ENCODE measurements at regions not wholly inside any gene's neighbourhood (a gene's known extent, or its start where the extent isn't known, plus 50 kb on each side); places are given as distances from the start of the nearest gene placed in this dataset.

DNA sequence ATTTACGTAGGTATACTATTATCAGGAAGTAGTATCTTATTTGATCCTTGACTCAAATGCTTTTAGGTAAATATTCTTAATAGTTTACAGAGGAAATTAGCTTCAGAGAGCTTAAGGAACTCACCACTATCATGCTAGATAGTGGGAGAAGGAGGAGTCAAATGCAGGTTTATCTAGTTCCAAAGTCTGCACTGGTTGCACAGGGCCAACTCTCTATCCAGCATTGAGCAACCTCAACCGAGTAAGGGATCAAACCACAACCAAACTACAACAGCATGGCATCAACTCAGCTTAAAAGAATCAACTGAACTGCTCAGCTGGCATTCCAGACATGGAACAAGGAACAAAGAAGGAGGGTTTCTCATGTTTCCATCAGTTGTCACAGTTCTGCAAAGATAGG lies 306.0 kb downstream of the MAF start:
- DNase-seq: no peak

DNA sequence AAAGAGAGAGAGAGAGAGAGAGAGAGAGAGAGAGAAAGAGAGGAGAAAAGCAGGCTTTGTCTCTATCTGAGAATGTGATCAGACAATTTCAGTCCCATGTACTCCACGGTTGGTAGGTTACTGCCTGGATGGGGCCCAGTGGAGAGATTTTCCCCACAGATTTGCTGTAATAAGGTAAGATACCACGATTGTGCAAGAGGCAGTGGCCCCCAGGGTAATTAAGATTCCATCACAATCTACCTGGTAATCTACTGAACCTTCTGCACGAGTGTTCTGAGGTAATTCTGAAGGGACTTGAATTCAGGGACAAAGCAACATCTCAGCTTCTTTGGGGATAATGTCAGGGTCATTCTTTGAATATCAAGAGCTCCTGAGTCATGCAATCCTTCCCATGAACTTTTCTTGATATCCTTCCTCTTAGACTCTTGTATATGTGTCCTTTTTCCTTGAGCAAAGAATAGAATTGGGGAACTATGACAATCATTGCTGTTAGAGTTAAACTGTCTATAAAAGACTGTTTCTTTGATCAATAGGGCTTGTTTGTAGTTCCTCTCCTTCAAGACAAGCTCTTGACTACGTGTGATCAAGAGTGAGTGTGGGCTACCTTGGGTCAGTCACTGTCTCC lies 306.6 kb downstream of the MAF start:
- no peak for DNase-seq

DNA sequence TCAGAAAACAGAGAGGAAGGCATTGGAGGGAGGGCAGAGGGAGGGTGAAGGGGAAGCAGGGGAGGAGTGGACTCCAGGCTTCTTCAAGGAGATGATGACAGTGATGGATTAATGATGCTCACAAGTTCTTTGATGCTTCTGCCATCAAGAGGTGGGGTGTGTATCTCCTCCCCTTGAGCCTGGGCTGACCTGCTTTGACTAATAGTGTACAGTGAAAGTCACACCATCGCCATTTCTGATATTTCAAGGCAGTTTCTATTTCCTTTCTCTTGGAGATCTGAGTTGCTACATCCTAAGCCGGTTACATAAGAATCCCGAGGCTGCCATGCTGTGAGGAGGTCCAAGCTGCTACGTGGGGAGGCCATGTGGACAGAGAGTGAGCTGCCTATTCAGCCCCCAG lies 312.5 kb downstream of the MAF start:
- DNase-seq: no peak

DNA sequence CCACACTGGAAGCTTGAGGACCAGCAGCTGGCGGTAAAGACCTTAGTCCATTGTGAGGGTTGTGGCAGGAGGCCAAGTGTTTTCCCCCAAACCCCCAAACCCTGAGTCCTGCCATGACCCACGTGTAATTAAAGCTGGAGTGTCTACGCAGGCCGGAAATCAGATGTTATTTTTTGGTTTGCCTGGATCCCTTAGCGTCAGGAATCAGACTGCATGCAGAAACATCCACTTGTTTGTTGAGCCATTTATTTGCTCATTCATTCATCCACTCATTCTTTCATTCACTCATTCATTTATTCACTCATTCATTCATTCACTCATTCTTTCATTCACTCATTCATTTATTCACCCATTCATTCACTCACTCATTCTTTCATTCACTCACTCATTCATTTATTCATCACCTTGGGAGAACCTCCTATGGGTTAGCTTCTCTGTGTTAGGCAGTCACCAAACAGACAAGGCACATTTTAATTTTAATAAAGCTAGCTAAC lies 313.1 kb downstream of the MAF start:
- DNase-seq: no peak

DNA sequence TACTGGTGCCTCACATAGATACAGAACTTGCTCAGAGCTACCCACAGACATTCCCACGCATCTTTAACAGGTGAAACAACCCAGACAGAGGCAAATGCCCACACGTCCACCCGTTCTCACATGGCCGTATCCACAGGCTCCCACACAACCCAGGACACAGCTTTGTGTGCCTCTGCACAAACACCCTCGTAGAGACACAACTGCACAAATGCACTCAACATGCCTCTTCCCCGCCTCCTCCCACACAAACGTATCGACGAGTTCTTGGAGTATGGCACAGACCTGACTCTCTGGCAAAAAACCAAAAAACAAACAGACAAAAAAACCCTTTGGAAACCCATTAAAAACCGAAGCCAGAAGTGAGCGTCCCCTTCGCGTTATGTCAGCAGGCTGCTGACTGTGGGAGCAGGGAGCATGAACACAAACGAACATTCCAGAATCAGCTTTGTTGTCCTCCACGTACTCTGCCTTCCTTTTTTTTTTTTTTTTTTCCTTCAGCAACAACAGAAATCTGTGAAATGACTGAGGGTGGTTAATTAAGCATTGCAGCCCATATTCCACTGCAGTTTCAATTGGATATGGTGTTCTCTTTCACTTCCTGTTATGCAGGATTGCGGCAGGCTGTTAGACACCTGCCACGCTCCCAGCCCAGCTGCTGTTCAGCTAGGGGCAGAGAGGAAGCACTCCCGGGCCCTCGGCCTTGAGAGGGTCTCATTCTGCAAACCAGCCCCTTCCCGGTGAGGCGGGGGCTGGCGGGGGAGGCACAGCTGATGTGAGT lies 313.7 kb downstream of the MAF start:
- DNase-seq: peak; percentile 94 to 97

DNA sequence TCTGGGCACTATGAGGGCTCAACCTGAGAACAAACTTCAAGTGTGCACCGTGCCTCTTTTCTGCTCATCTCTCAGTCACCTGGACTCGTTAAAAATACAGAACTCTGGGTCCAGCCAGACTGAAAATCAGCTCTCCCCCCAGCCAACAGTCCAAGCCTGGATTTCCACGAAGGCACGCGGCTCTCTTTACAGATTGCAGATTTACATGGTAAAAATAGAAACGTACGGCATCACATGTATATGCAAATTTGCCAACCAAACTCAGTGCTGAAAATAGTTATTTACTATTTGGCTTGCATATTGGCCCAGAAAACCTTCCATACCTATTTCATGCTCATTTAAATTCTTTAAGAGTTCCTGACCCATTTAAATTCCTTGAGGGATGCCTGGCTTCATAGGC lies 315.8 kb downstream of the MAF start:
- DNase-seq: no peak

DNA sequence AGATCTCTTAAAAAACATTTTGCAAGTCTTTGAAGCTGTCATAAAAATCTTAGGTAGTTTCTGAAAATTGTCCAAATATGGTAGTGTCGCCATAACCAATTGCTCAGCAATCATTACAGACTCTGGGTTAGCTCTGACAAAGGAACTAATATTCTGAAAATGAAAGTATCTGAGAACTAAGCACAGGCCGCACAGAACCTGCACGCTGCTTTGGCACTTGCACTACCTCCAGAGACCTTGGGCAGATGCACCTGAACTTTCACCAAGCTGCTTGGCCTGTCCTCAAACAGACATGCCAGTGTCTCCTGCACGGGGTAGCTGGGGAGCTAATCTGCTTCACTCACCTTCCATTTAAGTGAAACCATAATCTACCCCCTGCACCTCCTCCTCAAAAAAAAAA lies 317.0 kb downstream of the MAF start:
- no peak for DNase-seq

DNA sequence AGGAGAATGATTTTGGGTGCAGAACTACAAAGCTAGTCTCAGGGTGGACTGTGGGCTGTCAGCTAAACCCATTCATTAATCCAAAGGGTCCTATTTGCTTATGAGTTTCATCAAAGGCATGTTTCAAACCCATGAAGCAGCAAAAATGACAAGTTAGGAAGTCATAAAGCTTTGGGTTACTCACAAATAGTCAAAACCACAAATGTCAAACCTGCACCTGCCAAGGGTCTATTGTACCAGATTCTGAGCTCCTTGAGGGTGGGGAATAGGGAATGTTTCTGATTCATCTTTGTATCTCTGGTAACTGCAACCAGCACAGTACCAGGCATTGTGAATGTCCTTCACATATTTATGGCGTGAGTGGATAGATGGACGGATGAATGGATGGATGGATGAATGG lies 317.7 kb downstream of the MAF start:
- no peak for DNase-seq

DNA sequence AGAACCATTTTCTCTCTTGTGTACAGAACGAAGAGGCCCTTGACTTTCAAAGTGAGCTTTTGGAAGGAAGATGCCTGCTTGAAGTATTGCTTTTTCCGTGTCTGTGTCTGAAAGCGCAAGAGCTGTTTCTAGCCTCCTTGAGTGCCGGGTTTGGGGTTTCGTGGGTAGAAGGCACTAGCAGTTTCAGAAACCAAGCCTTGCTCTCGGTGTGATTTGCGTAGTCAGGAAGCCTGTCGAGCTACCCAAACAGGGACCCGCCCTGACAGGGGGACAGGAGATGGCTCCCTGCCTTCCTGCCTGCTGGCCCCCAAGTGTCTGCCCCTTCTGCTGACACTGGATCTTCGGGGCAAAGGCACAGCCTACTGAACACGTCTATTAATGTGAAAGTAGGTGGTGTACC lies 322.0 kb downstream of the MAF start:
- no peak for DNase-seq

DNA sequence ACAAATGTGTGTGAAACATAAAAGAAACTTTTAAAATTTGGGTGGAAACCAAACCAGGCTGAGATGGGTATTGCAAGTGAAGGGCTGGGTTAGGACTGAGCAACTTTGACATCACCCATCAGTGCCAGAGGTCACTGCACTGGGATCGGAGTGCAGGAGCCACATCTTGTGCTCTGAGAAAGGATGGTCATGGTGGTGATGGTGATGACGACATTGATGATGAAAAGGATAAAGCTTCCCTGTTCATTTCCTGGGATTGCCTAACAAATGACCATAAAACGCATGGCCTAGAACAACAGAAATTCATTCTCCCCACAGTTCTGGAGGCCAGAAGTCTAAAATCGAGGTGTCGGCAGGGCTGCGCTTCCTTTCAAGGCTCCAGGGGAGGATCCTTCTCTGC lies 324.0 kb downstream of the MAF start:
- DNase-seq: no peak

DNA sequence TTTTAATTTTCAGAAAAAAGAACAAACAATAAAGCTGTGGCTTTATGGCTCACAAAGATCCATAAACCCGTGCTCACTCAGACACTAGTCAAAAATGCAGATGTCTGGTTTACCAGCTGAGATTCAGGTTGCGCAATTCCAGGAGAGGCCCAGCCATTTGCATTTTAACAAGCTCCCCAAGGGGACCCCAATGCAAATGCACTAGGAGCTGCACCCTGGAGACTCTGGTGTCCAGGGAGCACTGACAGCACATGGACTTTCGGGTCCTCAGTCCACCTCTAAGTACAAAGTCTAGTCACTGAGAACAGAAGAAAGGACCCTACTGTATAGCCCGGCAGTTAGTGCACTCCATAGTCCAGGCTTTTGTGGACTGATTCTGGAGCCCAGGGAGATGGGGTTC lies 326.3 kb downstream of the MAF start:
- no peak for DNase-seq

DNA sequence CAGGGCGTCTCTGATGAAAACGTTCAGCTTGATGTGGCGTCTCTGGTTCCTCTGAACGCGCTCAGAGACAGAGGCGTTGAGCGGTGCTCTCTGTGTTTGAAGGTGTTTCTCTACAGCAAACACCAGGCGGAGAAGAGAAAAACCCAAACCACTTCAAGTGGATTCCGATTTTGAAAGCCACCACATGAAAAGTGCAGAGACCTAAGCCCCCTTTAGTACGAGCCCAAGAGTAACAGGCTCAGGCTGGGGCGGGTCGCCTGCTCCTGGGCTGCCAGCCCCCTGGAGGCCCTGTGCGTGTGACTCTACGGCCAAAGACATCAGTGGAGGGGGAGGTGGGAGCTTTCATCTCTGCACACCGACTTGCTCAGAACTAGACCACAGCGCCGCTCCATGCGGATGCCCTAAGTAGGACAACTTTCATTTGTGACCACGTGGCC lies 328.4 kb downstream of the MAF start:
- no peak for DNase-seq

DNA sequence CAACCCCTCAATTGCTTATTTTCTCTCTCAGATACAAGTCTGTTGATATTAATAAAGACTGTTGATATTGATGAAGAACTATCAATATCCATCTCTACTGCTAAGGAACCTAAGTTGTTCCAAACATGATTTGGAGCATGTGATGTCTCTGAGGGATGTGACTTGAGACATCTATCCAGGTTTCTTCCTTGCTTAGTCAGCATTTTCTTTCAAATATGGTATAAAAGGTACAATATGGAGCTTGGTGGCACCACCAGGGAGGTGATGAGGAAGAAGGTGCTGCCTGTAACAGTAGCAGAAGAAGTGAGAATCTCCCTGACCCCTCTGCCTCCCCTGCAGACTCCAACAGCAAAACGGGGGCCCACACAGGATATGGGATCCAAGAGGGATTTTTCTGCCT lies 329.0 kb downstream of the MAF start:
- DNase-seq: no peak

DNA sequence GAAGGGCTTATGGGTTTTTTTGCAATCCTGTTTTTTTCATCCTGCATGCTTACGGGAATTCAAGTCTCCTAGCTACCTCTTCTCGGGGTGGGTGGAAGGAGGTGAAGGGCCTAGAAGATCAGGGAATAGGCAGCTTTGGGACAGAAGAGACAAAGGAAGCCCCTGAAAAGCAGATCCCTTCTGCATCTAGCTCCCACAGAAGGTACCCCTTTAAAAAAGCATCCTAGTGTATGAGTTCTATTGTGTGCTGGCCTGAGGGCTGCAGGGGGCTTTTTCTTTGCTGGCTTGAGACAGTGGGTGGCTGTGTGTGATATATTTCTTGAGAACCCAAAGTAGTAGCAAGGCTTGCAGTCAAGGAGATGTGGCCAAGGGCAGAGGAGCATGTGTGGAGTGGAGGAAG lies 330.5 kb downstream of the MAF start:
- DNase-seq: no peak

DNA sequence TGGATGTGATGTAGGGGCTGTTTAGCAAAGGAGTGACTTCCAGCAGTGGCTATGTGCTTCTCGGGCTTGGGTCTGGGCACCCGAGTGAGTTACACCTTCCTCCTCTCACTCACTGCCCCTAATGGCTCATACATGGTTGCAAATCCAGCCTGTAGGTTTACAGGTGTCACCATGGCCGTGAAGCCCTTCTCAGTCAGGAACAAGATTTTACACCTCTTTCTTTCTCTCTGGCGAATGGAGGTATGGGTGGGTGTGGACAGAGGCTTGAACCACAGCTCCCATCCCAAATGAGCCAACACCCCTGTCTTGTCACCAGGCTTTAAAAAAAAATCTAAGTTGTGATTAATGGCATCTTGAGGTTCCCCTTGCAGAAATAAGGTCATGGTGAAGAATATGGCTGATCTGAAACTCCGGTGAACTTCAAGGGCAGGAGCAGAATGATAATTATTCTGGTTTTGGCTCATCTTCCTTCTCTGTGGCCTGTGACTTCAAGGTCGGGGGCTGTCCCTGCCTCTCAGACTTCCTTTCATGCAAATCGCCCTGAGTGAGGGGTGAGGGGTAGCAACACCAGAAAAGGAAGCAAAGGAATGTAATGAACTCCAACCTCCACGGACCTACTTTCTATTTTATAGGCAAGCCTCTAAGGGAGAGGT lies 331.2 kb downstream of the MAF start:
- DNase-seq: no peak

DNA sequence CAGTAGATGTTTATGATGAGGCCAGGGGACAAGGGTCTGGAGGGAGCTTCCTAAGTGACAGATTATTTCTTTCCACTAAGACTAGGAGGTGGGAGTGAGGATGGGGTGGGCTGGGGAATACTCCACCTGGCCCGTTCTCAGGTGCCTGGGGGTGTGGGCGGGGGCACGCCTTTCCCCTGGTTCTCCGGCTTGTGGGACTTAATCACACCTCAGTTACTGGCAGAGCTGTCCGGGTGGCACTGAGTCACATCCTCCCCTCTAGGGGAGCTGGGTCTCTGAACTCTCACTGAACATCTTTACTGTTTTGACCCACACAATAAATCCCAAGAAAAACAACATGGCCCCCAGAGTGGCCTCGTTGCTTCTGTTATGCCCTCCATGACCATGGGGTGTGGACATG lies 332.8 kb downstream of the MAF start:
- no peak for DNase-seq

DNA sequence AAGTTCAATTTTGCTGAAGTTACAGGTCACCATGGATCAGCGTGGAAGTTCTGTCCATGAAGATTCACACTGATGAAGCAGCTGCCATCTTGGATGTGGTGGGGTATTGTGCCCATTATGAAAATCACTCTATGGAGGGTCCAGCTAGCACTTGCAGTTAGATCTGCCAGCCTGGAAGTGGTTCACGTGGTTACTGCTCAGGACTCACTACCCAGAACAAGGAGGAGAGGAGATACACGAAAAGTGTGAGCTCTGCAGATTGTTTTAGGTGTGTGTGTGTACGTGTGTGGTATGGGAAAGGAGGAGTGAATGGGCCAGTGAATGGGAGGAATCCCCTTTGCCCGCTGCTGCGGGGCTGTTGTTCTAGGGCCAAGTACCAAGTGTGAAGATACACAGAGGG lies 333.4 kb downstream of the MAF start:
- no peak for DNase-seq

DNA sequence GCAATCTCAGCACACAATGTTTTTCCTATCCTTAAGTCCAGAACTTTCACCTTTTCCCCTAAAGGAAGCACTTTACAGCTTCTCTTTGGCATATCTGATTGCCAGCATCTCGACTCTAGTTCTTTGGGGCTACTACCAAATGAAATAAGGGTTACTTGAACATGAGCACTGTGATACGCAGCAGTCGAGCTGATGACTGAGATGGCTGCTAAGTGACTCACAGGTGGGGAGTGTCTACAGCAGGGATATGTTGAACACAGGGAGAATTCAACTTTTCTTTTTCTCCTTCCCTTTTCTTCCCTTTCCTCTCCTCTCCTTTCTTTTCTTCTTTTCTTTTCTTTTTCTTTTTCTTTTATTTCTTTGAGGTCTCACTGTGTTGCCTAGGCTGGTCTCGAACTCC lies 334.8 kb downstream of the MAF start:
- DNase-seq: no peak

DNA sequence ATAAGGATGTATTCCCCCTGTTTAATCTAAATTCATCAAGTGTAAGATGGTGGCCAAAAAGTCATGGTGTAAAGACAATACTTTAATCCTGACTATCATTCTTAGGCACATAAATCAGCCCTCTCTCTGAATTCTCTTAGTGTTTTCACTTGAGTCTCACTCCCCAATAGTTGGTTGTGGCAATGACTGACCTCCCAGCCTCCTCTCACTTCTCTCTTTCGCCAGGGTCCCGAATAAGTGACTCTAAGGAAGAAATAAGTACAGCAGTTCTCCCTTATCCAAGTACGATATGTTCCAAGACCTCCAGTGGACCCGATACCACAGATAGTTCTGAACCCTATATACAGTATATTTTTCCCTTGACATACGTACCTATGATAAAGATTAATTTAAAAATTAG lies 335.3 kb downstream of the MAF start:
- no peak for DNase-seq

DNA sequence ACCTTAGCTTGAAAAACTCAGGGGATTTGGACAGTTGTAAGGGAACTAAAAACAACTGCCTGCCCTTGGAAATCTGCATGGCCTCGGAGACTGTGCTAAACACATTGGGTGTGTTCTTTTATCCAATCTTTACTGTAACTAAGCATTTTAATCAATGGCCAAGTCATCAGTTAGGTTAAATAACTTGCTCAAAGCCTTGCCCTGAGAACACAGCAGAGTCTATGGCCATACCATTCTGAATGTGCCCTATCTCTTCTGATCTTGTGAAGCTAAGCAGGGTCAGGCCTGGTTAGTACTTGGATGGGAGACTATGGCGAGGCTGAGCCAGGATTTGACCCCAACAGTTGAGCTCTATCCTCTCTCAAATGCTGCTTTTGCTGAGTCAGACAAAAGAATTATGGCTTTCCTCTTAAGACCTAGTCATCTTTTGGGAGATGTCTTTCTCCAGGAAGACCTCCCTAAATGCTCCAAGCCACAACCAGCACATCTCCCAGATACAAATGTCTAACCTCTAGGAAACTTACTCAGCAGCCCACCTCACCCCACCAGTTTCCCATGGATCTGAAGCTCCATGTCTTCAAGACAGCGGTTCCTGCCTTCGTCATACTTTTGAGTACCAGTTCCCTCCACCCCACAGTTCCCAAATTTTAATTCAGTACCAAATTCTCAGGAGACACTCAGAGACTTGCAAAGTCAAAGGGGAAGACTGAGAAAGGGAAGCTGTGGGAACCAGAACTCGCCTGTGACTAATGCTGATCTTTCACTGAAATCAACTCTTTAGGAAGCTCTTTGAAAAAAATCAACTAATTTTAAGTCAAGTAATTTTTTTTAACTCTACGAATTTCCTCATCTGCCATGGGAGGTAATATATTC lies 336.1 kb downstream of the MAF start:
- no peak for DNase-seq

DNA sequence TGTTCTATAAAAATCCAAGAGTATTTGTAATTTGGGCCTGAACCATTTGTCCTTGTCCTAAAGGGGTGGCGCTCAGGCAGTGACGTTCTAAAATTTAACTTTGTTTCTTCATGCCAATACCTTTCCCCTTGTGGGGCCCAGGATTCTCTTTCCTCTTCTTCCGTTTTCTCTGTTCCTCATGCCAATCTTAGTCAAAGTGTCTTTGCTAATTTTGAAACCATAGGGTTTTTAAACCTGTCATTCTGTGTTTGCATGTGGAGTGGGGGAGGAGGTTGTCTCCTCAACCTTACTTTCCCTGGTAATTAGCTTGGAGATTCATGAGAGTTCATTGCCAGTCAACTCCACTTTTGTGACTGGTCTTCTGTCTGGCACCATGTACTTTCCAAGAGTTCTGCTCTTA lies 337.1 kb downstream of the MAF start:
- no peak for DNase-seq
